Neural crest cell (in vitro differentiated cells): ENCODE measurements at regions not wholly inside any gene's neighbourhood (a gene's known extent, or its start where the extent isn't known, plus 50 kb on each side); places are given as distances from the start of the nearest gene placed in this dataset.

Experiments
- DNase-seq: peaks from one replicate; pipeline ENCODE4 v3.0.0; 2021; ENCODE audit warnings: low read depth, mixed read lengths, low spot score
- H3K27ac Mint-ChIP-seq: one replicate; pipeline ENCODE4 v1.8.0; 2021; ENCODE audit warnings: mild to moderate bottlenecking, mixed read lengths; ENCODE audit not compliant: unreplicated experiment
- H3K27me3 Mint-ChIP-seq: 2 replicates; pipeline ENCODE4 v1.8.0; 2021; ENCODE audit warnings: low read depth, mild to moderate bottlenecking, mixed read lengths
- H3K36me3 Mint-ChIP-seq: 2 replicates; pipeline ENCODE4 v1.8.0; 2021; ENCODE audit warnings: low read depth, mild to moderate bottlenecking, mixed read lengths
- H3K4me1 Mint-ChIP-seq: 2 replicates; pipeline ENCODE4 v1.8.0; 2021; ENCODE audit warnings: mixed read lengths
- H3K4me3 Mint-ChIP-seq: one replicate; pipeline ENCODE4 v1.8.0; 2021; ENCODE audit warnings: mild to moderate bottlenecking, mixed read lengths
- H3K9me3 Mint-ChIP-seq: 2 replicates; pipeline ENCODE4 v1.8.0; 2021; ENCODE audit warnings: mixed read lengths
- TF ChIP-seq, protein P1 (sequence below): fragments of 200-600 bp; sonication (generic); conservative IDR thresholded peaks from 2 replicates; pipeline ENCODE4 v1.5.0; 2021; ENCODE audit warnings: antibody characterized with exemption, mild to moderate bottlenecking

DNA sequence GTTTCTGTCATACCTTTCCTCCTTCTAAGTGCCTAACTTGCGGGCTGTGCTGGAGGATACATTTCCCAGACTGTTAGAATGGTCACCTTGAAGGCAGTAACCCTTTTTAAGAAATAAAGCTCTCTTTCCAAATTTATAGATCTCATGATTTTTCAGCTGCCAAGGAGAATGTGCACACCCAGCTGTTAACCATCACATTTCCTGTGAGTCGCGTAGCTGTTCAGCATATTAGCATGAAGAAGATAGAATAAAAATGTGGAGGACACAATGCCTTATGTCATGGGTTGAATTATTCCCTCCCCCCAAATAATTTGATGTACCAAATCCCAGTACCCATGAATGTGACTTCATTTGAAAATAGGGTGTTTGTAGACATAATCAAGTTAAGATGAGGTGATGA is 729.4 kb downstream of the MTRR start:
- TF ChIP-seq, protein P1, sequence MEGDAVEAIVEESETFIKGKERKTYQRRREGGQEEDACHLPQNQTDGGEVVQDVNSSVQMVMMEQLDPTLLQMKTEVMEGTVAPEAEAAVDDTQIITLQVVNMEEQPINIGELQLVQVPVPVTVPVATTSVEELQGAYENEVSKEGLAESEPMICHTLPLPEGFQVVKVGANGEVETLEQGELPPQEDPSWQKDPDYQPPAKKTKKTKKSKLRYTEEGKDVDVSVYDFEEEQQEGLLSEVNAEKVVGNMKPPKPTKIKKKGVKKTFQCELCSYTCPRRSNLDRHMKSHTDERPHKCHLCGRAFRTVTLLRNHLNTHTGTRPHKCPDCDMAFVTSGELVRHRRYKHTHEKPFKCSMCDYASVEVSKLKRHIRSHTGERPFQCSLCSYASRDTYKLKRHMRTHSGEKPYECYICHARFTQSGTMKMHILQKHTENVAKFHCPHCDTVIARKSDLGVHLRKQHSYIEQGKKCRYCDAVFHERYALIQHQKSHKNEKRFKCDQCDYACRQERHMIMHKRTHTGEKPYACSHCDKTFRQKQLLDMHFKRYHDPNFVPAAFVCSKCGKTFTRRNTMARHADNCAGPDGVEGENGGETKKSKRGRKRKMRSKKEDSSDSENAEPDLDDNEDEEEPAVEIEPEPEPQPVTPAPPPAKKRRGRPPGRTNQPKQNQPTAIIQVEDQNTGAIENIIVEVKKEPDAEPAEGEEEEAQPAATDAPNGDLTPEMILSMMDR = no peak
- no peak for DNase-seq
- Mint-ChIP-seq H3K9me3 (peaks cover 7% of the 10 kb centered on the region), H3K4me3 (no peak overlapping the region), H3K27me3 (no peaks in the 10 kb centered on the region), H3K36me3 (no peaks in the 10 kb centered on the region), H3K4me1 (peaks cover 2% of the 10 kb centered on the region), H3K27ac (no peak overlapping the region)

DNA sequence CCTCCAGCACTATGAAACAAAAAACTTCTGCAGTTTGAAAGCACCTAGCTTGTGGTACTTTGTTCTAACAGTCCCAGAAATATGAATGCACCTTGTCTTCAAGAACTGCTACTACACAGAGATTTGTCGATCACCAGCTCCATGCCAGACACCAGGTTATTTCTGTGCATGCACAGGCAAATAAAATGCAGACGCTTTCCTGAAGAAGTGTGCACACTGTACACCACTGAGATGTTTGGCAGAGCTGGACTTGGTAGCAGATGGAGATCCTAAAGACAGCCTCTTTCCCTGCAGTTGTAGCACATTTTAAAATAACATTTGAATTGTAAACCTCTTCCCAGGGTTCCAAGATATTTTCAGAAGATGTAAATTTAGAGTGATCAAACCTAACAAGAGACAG is 730.0 kb downstream of the MTRR start:
- TF ChIP-seq, protein P1 = no peak
- Mint-ChIP-seq H3K36me3 (no peaks in the 10 kb centered on the region), H3K4me1 (no peaks in the 10 kb centered on the region), H3K27ac (no peak overlapping the region), H3K27me3 (no peaks in the 10 kb centered on the region), H3K9me3 (peaks cover 5% of the 10 kb centered on the region), H3K4me3 (no peak overlapping the region)
- no peak for DNase-seq

DNA sequence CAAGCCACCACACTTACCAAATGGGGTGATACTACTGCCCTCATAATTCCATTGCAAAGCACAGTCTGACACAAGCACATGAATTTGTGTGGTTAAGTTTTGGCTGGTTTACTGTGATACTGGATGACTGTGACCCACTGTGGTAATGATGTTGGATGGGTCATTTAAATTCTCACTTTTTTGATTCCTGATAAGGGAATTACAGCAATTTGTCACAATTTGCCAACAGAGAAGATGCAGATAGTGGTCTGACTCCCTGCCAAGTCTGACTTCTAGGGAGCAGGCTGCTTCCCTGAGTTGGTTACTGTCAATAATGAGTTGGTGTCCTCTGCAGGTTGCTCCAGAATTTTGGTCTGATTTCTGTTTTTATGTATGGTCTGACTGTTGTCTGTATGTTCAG is 731.9 kb downstream of the MTRR start:
- H3K27me3 Mint-ChIP-seq = no peaks in the 10 kb centered on the region
- H3K4me3 Mint-ChIP-seq = no peak overlapping the region
- H3K9me3 Mint-ChIP-seq = peaks cover 3% of the 10 kb centered on the region

DNA sequence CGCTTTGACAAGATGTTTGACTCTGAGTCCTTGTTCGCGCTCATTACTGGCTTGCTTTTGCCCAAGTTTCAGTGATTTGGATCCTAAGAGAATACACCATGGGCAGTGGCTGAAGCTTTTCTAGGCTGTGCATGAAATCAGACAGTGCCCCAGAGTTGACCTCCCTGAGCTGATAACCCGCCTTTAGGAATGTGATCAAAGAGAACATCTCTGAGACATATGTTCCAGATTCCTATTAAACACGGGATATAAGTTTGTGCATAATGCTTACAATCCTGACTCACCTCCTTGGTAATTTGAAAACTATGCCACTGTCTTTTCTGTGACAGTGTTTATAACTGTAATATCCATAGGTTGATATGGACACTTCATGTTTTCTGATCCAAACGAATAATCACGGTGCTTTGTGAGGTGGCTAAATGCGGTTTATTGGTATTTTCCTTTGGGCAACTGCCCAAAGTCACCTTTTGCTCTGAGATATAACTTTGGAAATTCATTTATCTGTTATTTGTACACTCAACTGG is 732.9 kb downstream of the MTRR start:
- Mint-ChIP-seq H3K27me3 (no peaks in the 10 kb centered on the region), H3K36me3 (no peaks in the 10 kb centered on the region), H3K9me3 (no peaks in the 10 kb centered on the region), H3K27ac (no peak overlapping the region), H3K4me1 (no peaks in the 10 kb centered on the region), H3K4me3 (no peak overlapping the region)
- no peak for DNase-seq
- TF ChIP-seq, protein P1 = no peak

More for the DNA sequence above, 731.9 kb downstream of the MTRR start:
- TF ChIP-seq, protein P1 = no peak
- Mint-ChIP-seq H3K4me1 (no peaks in the 10 kb centered on the region), H3K36me3 (no peaks in the 10 kb centered on the region), H3K27ac (no peak overlapping the region)
- DNase-seq = no peak

DNA sequence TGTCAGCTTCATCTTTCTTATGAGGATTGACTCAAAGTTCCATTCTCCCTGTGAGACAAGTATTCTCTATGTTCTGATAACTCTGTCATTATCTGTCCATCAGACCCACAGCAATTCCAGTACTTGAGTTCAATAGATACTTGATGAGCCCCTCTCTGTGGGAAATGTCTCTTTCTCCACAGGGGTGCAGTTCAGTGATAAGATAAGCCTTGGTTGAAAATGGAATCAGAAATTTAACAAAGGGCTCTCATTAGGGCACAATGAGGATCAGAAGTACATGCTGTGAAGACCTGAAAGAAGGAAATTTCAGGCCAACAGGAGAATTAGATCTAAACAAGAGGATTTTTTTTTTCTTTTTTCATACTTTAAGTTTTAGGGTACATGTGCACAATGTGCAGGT is 737.3 kb downstream of the MTRR start:
- H3K27ac Mint-ChIP-seq = no peak overlapping the region
- H3K4me1 Mint-ChIP-seq = peaks cover 7% of the 10 kb centered on the region
- H3K27me3 Mint-ChIP-seq = no peaks in the 10 kb centered on the region

More for the DNA sequence above, 737.3 kb downstream of the MTRR start:
- no peaks in the 10 kb centered on the region for H3K9me3 Mint-ChIP-seq
- TF ChIP-seq, protein P1 = no peak
- H3K4me3 Mint-ChIP-seq = no peak overlapping the region
- no peak for DNase-seq
- no peaks in the 10 kb centered on the region for H3K36me3 Mint-ChIP-seq
